HG03280 (cell line): ENCODE measurements at regions not wholly inside any gene's neighbourhood (a gene's known extent, or its start where the extent isn't known, plus 50 kb on each side); places are given as distances from the start of the nearest gene placed in this dataset.

Source experiments
- ATAC-seq: cut with Tn5 transposase; IDR thresholded peaks from one replicate; pipeline ENCODE4 v1.9.1; 2021; ENCODE audit warnings: mild to moderate bottlenecking, moderate library complexity; ENCODE audit not compliant: unreplicated experiment

DNA sequence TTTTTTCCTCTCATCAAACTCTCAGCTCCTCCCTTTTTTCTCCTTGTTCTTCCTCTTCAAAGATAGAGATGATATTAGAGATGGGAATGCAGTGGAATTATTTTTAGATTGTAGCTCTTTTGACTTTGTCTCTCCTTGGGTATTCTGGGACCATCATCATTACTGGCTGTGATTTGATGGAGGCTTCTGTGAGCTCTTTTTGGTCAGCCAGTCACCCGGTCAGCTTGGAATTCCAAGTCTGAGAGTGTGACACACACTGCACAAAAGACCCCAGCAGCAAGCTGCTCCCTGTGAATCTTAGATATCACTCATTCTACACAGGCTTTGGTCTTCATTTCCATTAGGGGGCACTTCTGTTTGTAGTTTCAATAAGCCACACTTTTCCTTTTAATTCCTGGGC, 51.6 kb upstream of the NEK7 start:
- no peak for ATAC-seq

DNA sequence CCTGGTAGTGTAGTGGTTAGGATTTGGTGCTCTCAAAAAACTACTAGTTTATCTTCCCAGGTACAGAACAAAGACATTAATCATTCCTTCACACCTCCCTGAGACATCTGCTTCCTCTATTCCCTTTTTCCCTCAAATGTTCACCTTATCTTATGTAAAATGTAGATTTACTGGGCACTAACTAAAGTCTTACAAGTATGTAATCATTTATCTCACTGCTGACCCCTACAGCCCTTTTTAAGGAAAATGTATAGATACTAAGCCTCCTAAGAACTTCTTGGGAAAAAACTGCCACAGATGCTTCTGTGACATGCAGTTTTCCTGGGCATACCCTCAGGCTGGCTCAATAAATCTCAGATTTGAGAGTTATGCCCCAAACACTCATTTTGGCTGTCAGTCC, 50.8 kb upstream of the NEK7 start:
- ATAC-seq: no peak
